ENCODE measurements at regions not wholly inside any gene's neighbourhood (a gene's known extent, or its start where the extent isn't known, plus 50 kb on each side); places are given as distances from the start of the nearest gene placed in this dataset.

DNA sequence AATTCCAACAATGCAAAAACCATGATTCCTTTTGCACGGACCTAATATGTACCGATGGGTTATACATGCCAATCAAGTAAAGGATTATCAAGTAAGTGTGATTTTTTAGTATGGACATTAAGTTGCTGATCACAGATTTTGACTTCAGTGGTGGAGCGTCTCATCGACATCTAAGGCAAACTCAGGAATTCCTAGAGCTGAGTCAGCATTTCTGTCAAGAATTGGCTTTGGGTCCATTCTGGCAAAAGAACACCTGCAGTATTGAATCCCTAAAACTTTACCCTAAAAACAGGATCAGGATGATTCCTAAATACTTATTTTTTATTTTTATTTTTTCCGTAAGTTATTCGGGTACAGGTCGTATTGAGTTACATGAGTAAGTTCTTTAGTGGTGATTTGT lies 83.6 kb downstream of the HPGD start:
- Histone ChIP-seq H3K4ac (ENCODE audit: low read depth, low read length) (no peak overlapping the region), H3K9ac (ENCODE audit: low read depth, low read length) (no peak overlapping the region), H4K20me1 (ENCODE audit: insufficient read depth, low read length) (no peaks in the 10 kb centered on the region), H4K8ac (ENCODE audit: low read depth in 2 of 2, low read length in 2 of 2) (no peak overlapping the region), H3K9me3 (ENCODE audit: control insufficient read depth, insufficient read depth, low read length) (peaks cover 2% of the 10 kb centered on the region; the same call in 1 of the 2 replicates), H3K27ac (ENCODE audit: insufficient read depth, low read length) (no peak overlapping the region), H3K36me3 (ENCODE audit: control insufficient read depth, insufficient read depth, low read length) (no peaks in the 10 kb centered on the region), H3K18ac (ENCODE audit: low read depth, low read length) (no peak overlapping the region), H2BK120ac (ENCODE audit: low read depth, low read length) (no peak overlapping the region), H4K5ac (ENCODE audit: low read depth, low read length) (no peak overlapping the region), H2AFZ (replicated peaks; ENCODE audit: low read length, poor library complexity) (no peak overlapping the region), H3K4me3 (ENCODE audit: insufficient read depth, low read depth, low read length) (no peak overlapping the region), H2AK5ac (ENCODE audit: low read depth, low read length) (no peak overlapping the region), H3K9me1 (ENCODE audit: insufficient read depth, low read length) (no peaks in the 10 kb centered on the region), H2AK9ac (replicated peaks; ENCODE audit: low read depth, low read length, poor library complexity) (no peak overlapping the region), H3K4me2 (ENCODE audit: low read depth, low read length) (no peak overlapping the region), H3K23ac (ENCODE audit: low read depth, low read length) (no peak overlapping the region), H3K27me3 (ENCODE audit: control insufficient read depth, insufficient read depth, low read length) (no peaks in the 10 kb centered on the region), H2BK15ac (ENCODE audit: low read depth, low read length) (no peak overlapping the region), H3K4me1 (ENCODE audit: control insufficient read depth, insufficient read depth, low read length) (no peaks in the 10 kb centered on the region), H2BK5ac (ENCODE audit: low read depth, low read length, poor library complexity, severe bottlenecking) (no peak overlapping the region), H3K79me1 (ENCODE audit: low read depth in 1 of 2, low read length in 2 of 2) (no peaks in the 10 kb centered on the region), H4K91ac (ENCODE audit: insufficient read depth, low read depth, low read length) (no peak overlapping the region), H3K56ac (ENCODE audit: extremely low read depth, insufficient read depth, low read length) (no peak overlapping the region), H3K14ac (replicated peaks; ENCODE audit: low read depth, low read length) (no peak overlapping the region), H2BK20ac (ENCODE audit: low read depth, low read length) (no peak overlapping the region)
- ChIA-PET CTCF (no interaction called here), POLR2A (ENCODE audit: unreplicated experiment) (no interaction called here)
- TF ChIP-seq MAFK (IDR thresholded peaks at IDR 0.05; ENCODE audit: low read depth, low read length) (peak; percentile 97), CEBPB (IDR thresholded peaks at IDR 0.05; ENCODE audit: low read depth, low read length) (no peak)
- BruUV-seq (replicated peaks) = no TSS peak
- intact Hi-C loops (cut with micrococcal nuclease) (no loop called here), dilution Hi-C loops (cut with HindIII; ENCODE audit: low sequenced_read_pairs, unreplicated experiment) (no loop called here), in situ Hi-C loops (cut with MboI; ENCODE audit: low sequenced_read_pairs) (no loop called here)
- WGBS, 2 experiments (ENCODE audit: extremely low coverage in 2 of 2, insufficient read length in 1 of 2) = no CpG with 5 or more reads among the region's 7 CpGs
- DNase-seq (no peak), ATAC-seq (ENCODE audit: low read depth) (no peak)
